ENCODE measurements at regions not wholly inside any gene's neighbourhood (a gene's known extent, or its start where the extent isn't known, plus 50 kb on each side); places are given as distances from the start of the nearest gene placed in this dataset.
"Not testable (repeated sequence)": the region's sequence is repeated elsewhere in the genome, so short reads cannot be mapped to it uniquely, and the experiment has no call there.

GRCh38 chr5:8839361-8840055, 706.4 kb downstream of the SEMA5A start:
- Histone ChIP-seq H3K4me1 (no peaks in the 10 kb centered on the region), H3K36me3 (no peaks in the 10 kb centered on the region), H3K27me3 (no peaks in the 10 kb centered on the region), H3K9me3 (no peaks in the 10 kb centered on the region), H3K4me3 (ENCODE audit: low read depth, low read length) (no peak overlapping the region)
- DNase-seq = no peak
- no peak for TF ChIP-seq CTCF (IDR thresholded peaks at IDR 0.05; ENCODE audit: low read depth, low read length)

- no peaks in the 10 kb centered on the region for H3K27me3 ChIP-seq
- no peak for DNase-seq
Observed at GRCh38 chr5:8840237-8840636, 705.6 kb downstream of the SEMA5A start.

GRCh38 chr5:8840746-8841145, 705.1 kb downstream of the SEMA5A start:
- H3K36me3 ChIP-seq; H3K4me3 ChIP-seq (ENCODE audit: low read depth, low read length); H3K4me1 ChIP-seq; H3K27me3 ChIP-seq; DNase-seq; H3K9me3 ChIP-seq: not testable (repeated sequence)

More at GRCh38 chr5:8840237-8840636, 705.6 kb downstream of the SEMA5A start:
- no peak for TF ChIP-seq CTCF (IDR thresholded peaks at IDR 0.05; ENCODE audit: low read depth, low read length)
- Histone ChIP-seq H3K36me3 (no peaks in the 10 kb centered on the region), H3K9me3 (no peaks in the 10 kb centered on the region), H3K4me3 (ENCODE audit: low read depth, low read length) (no peak overlapping the region), H3K4me1 (no peaks in the 10 kb centered on the region)

GRCh38 chr5:8842971-8843551, 702.8 kb downstream of the SEMA5A start:
- Histone ChIP-seq H3K9me3 (no peaks in the 10 kb centered on the region), H3K4me3 (ENCODE audit: low read depth, low read length) (no peak overlapping the region), H3K27me3 (no peaks in the 10 kb centered on the region), H3K4me1 (no peaks in the 10 kb centered on the region), H3K36me3 (no peaks in the 10 kb centered on the region)
- TF ChIP-seq CTCF (IDR thresholded peaks at IDR 0.05; ENCODE audit: low read depth, low read length) = no peak
- no peak for DNase-seq

GRCh38 chr5:8843771-8844170, 702.1 kb downstream of the SEMA5A start:
- no peak overlapping the region for H3K4me3 ChIP-seq (ENCODE audit: low read depth, low read length)
- H3K9me3 ChIP-seq = no peaks in the 10 kb centered on the region
- no peak for TF ChIP-seq CTCF (IDR thresholded peaks at IDR 0.05; ENCODE audit: low read depth, low read length)
- H3K36me3 ChIP-seq = no peaks in the 10 kb centered on the region
- no peak for DNase-seq
- no peaks in the 10 kb centered on the region for H3K4me1 ChIP-seq
- no peaks in the 10 kb centered on the region for H3K27me3 ChIP-seq

- no peak for DNase-seq
- H3K9me3 ChIP-seq = no peaks in the 10 kb centered on the region
- H3K36me3 ChIP-seq = no peaks in the 10 kb centered on the region
- TF ChIP-seq CTCF (IDR thresholded peaks at IDR 0.05; ENCODE audit: low read depth, low read length) = no peak
- no peak overlapping the region for H3K4me3 ChIP-seq (ENCODE audit: low read depth, low read length)
- H3K27me3 ChIP-seq = no peaks in the 10 kb centered on the region
- no peaks in the 10 kb centered on the region for H3K4me1 ChIP-seq
Observed at GRCh38 chr5:8844206-8844605, 701.7 kb downstream of the SEMA5A start.
